ENCODE measurements at regions not wholly inside any gene's neighbourhood (a gene's known extent, or its start where the extent isn't known, plus 50 kb on each side); places are given as distances from the start of the nearest gene placed in this dataset.

DNA sequence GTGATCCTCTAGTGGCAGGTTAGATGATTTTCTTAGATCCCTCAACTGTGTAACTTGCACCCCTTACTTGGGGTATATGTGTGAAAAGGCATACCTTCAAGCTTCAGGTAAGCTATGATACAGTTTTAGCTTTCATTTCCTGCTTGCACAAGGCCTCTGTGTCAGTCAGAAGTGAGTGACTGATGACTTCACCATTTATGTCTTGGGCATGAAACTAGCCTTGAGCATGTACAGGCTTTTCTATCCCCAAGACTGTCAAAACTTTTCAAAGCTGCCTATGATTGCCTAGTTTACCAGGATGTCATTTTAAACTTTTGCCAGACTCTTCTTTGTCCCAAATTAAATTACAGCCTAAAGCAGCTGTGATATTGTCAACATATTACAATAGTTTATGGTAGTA lies 286.1 kb upstream of the CNTN5 start:
- TF ChIP-seq EZH2 (IDR thresholded peaks at IDR 0.05; ENCODE audit: borderline replicate concordance, low read depth, low read length, severe bottlenecking) (no peak), GATA2 (IDR thresholded peaks at IDR 0.05; ENCODE audit: insufficient read depth, insufficient read length, low read depth, low read length) (no peak), JUN (IDR thresholded peaks at IDR 0.05; ENCODE audit: borderline replicate concordance, insufficient read depth, insufficient read length, low read depth) (no peak)
- TF ChIP-seq, protein P1, sequence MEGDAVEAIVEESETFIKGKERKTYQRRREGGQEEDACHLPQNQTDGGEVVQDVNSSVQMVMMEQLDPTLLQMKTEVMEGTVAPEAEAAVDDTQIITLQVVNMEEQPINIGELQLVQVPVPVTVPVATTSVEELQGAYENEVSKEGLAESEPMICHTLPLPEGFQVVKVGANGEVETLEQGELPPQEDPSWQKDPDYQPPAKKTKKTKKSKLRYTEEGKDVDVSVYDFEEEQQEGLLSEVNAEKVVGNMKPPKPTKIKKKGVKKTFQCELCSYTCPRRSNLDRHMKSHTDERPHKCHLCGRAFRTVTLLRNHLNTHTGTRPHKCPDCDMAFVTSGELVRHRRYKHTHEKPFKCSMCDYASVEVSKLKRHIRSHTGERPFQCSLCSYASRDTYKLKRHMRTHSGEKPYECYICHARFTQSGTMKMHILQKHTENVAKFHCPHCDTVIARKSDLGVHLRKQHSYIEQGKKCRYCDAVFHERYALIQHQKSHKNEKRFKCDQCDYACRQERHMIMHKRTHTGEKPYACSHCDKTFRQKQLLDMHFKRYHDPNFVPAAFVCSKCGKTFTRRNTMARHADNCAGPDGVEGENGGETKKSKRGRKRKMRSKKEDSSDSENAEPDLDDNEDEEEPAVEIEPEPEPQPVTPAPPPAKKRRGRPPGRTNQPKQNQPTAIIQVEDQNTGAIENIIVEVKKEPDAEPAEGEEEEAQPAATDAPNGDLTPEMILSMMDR (IDR thresholded peaks at IDR 0.05; ENCODE audit: extremely low read depth in 1 of 2, insufficient read depth in 1 of 2, low read depth in 1 of 2, low read length in 2 of 2), result no peak

All from endothelial cell of umbilical vein (primary cell).